ENCODE measurements at regions not wholly inside any gene's neighbourhood (a gene's known extent, or its start where the extent isn't known, plus 50 kb on each side); places are given as distances from the start of the nearest gene placed in this dataset.

- H3K4me3 Mint-ChIP-seq: no peak overlapping the region
- Histone ChIP-seq H3K79me2 (ENCODE audit: insufficient read depth, low read length) (no peaks in the 10 kb centered on the region), H3K4me3 (replicated peaks in 1 of 3; ENCODE audit: low read depth in 2 of 3, low read length in 3 of 3) (no peak overlapping the region), H3K4me2 (replicated peaks; ENCODE audit: extremely low read depth, low read length, poor library complexity, severe bottlenecking) (no peak overlapping the region), H3K4me1 (ENCODE audit: control insufficient read depth in 1 of 2, insufficient read depth in 2 of 2, low read length in 2 of 2) (no peaks in the 10 kb centered on the region), H3K9ac (ENCODE audit: insufficient read depth, low read length, poor library complexity, severe bottlenecking) (no peak overlapping the region), H2AFZ (ENCODE audit: insufficient read depth, low read depth, low read length, poor library complexity, severe bottlenecking) (no peak overlapping the region), H3K9me3 (replicated peaks in 1 of 2; ENCODE audit: control insufficient read depth in 1 of 2, insufficient read depth in 1 of 2, low read length in 2 of 2) (no peaks in the 10 kb centered on the region), H4K20me1 (ENCODE audit: insufficient read depth, low read length) (no peaks in the 10 kb centered on the region), H3K27me3 (ENCODE audit: control insufficient read depth in 2 of 2, insufficient read depth in 2 of 2, low read length in 2 of 2) (no peaks in the 10 kb centered on the region), H3K27ac (ENCODE audit: low read depth in 1 of 2, low read length in 2 of 2) (no peak overlapping the region), H3K36me3 (replicated peaks in 1 of 2; ENCODE audit: control insufficient read depth in 1 of 2, insufficient read depth in 2 of 2, low read length in 2 of 2) (no peaks in the 10 kb centered on the region)
- no peak for TF ChIP-seq CTCF (IDR thresholded peaks at IDR 0.05)
- no peak overlapping the region for H3K27ac Mint-ChIP-seq
- no peaks in the 10 kb centered on the region for H3K36me3 Mint-ChIP-seq
- H3K27me3 Mint-ChIP-seq (ENCODE audit: low read depth in 3 of 3): peaks cover 0 to 6% (median 5%) of the 10 kb centered on the region in 3 donors
- DNase-seq: no peak
- intact Hi-C loops (cut with micrococcal nuclease): no loop called here
- H3K4me1 Mint-ChIP-seq: no peaks in the 10 kb centered on the region
- H3K9me3 Mint-ChIP-seq: peaks cover 0 to 4% (median 3%) of the 10 kb centered on the region in 7 donors
Measured at GRCh38 chr14:81633496-81633895, 99.8 kb upstream of the SEL1L start.

GRCh38 chr14:81637639-81638038 is 104.0 kb upstream of the SEL1L start:
- H3K4me3 ChIP-seq (replicated peaks in 1 of 3; ENCODE audit: low read depth in 2 of 3, low read length in 3 of 3): no peak overlapping the region
- H2AFZ ChIP-seq (ENCODE audit: insufficient read depth, low read depth, low read length, poor library complexity, severe bottlenecking): no peak overlapping the region
- H3K4me1 Mint-ChIP-seq: no peaks in the 10 kb centered on the region
- no CpG with 5 or more reads among the region's 1 CpG for WGBS (ENCODE audit: insufficient coverage)
- intact Hi-C loops (cut with micrococcal nuclease): no loop called here
- H3K36me3 ChIP-seq (replicated peaks in 1 of 2; ENCODE audit: control insufficient read depth in 1 of 2, insufficient read depth in 2 of 2, low read length in 2 of 2): no peaks in the 10 kb centered on the region
- no peak overlapping the region for H3K27ac Mint-ChIP-seq
- TF ChIP-seq CTCF (IDR thresholded peaks at IDR 0.05): no peak
- H3K4me2 ChIP-seq (replicated peaks; ENCODE audit: extremely low read depth, low read length, poor library complexity, severe bottlenecking): no peak overlapping the region
- peaks cover 0 to 8% (median 2%) of the 10 kb centered on the region in 7 donors for H3K9me3 Mint-ChIP-seq
- H3K4me1 ChIP-seq (ENCODE audit: control insufficient read depth in 1 of 2, insufficient read depth in 2 of 2, low read length in 2 of 2): no peaks in the 10 kb centered on the region
- H3K27me3 ChIP-seq (ENCODE audit: control insufficient read depth in 2 of 2, insufficient read depth in 2 of 2, low read length in 2 of 2): no peaks in the 10 kb centered on the region
- H3K9me3 ChIP-seq (replicated peaks in 1 of 2; ENCODE audit: control insufficient read depth in 1 of 2, insufficient read depth in 1 of 2, low read length in 2 of 2): peaks cover 0 to 4% of the 10 kb centered on the region in 2 donors
- H3K9ac ChIP-seq (ENCODE audit: insufficient read depth, low read length, poor library complexity, severe bottlenecking): no peak overlapping the region
- DNase-seq: no peak
- no peak overlapping the region for H3K4me3 Mint-ChIP-seq
- H3K79me2 ChIP-seq (ENCODE audit: insufficient read depth, low read length): no peaks in the 10 kb centered on the region
- no peaks in the 10 kb centered on the region for H4K20me1 ChIP-seq (ENCODE audit: insufficient read depth, low read length)
- no peaks in the 10 kb centered on the region for H3K36me3 Mint-ChIP-seq
- no peak overlapping the region for H3K27ac ChIP-seq (ENCODE audit: low read depth in 1 of 2, low read length in 2 of 2)
- H3K27me3 Mint-ChIP-seq (ENCODE audit: low read depth in 3 of 3): peaks cover 0 to 9% (median 3%) of the 10 kb centered on the region in 3 donors

Data from CD14-positive monocyte (primary cell).